HUES6 (cell line): ENCODE measurements at regions not wholly inside any gene's neighbourhood (a gene's known extent, or its start where the extent isn't known, plus 50 kb on each side); places are given as distances from the start of the nearest gene placed in this dataset.
"Not testable (repeated sequence)": the region's sequence is repeated elsewhere in the genome, so short reads cannot be mapped to it uniquely, and the experiment has no call there.

Source experiments
- H3K27ac ChIP-seq: 2 replicates; pipeline ENCODE4 v1.7.0; 2013; ENCODE audit warnings: low read depth, mild to moderate bottlenecking, low read length, inconsistent platforms
- H3K27me3 ChIP-seq: 2 replicates; pipeline ENCODE4 v1.6.1; 2013; ENCODE audit warnings: low read length; ENCODE audit not compliant: control insufficient read depth, insufficient read depth
- H3K36me3 ChIP-seq: 2 replicates; pipeline ENCODE4 v1.6.1; 2013; ENCODE audit warnings: low read length; ENCODE audit not compliant: control insufficient read depth, insufficient read depth
- H3K4me1 ChIP-seq: 2 replicates; pipeline ENCODE4 v1.6.1; 2013; ENCODE audit warnings: low read length; ENCODE audit not compliant: control insufficient read depth, insufficient read depth
- H3K4me3 ChIP-seq: 2 replicates; pipeline ENCODE4 v1.5.1; 2013; ENCODE audit warnings: low read depth, low read length
- H3K9ac ChIP-seq: one replicate; pipeline ENCODE4 v1.6.1; 2013; ENCODE audit warnings: mild to moderate bottlenecking, low read length
- H3K9me3 ChIP-seq: 2 replicates; pipeline ENCODE4 v1.6.1; 2013; ENCODE audit warnings: low read depth, low read length; ENCODE audit not compliant: control insufficient read depth, insufficient read depth

GRCh38 chr10:100622946-100623345, 87.2 kb downstream of the HIF1AN start:
- Histone ChIP-seq H3K4me3 (no peak overlapping the region), H3K9ac (no peak overlapping the region), H3K36me3 (no peaks in the 10 kb centered on the region), H3K27me3 (peaks cover 47% of the 10 kb centered on the region), H3K27ac (no peak overlapping the region), H3K9me3 (no peaks in the 10 kb centered on the region), H3K4me1 (peaks cover 22% of the 10 kb centered on the region)

- H3K9me3 ChIP-seq = no peaks in the 10 kb centered on the region
- H3K4me1 ChIP-seq = peaks cover 22% of the 10 kb centered on the region
- no peak overlapping the region for H3K4me3 ChIP-seq
- H3K27ac ChIP-seq = no peak overlapping the region
- peaks cover 46% of the 10 kb centered on the region for H3K27me3 ChIP-seq
- no peaks in the 10 kb centered on the region for H3K36me3 ChIP-seq
- no peak overlapping the region for H3K9ac ChIP-seq
Measured at GRCh38 chr10:100623521-100624230, 87.9 kb downstream of the HIF1AN start.

GRCh38 chr10:100624298-100624697, 88.6 kb downstream of the HIF1AN start:
- H3K9me3 ChIP-seq = no peaks in the 10 kb centered on the region
- H3K36me3 ChIP-seq = no peaks in the 10 kb centered on the region
- H3K27ac ChIP-seq = no peak overlapping the region
- H3K27me3 ChIP-seq = peaks cover 41% of the 10 kb centered on the region
- peaks cover 22% of the 10 kb centered on the region for H3K4me1 ChIP-seq
- no peak overlapping the region for H3K9ac ChIP-seq
- H3K4me3 ChIP-seq = no peak overlapping the region

GRCh38 chr10:100625816-100626215, 90.1 kb downstream of the HIF1AN start:
- Histone ChIP-seq H3K27me3 (peaks cover 28% of the 10 kb centered on the region), H3K9ac (no peak overlapping the region), H3K36me3 (no peaks in the 10 kb centered on the region), H3K4me1 (peaks cover 22% of the 10 kb centered on the region), H3K4me3 (peak overlapping the region; percentile 39), H3K27ac (no peak overlapping the region), H3K9me3 (no peaks in the 10 kb centered on the region)

- Histone ChIP-seq H3K9me3 (no peaks in the 10 kb centered on the region), H3K36me3 (no peaks in the 10 kb centered on the region), H3K4me3 (no peak overlapping the region), H3K9ac (no peak overlapping the region), H3K4me1 (peaks cover 22% of the 10 kb centered on the region), H3K27ac (no peak overlapping the region), H3K27me3 (peaks cover 16% of the 10 kb centered on the region)
Measured at GRCh38 chr10:100628061-100628460, 92.3 kb downstream of the HIF1AN start.

GRCh38 chr10:100631192-100631591, 95.4 kb downstream of the HIF1AN start:
- Histone ChIP-seq H3K36me3 (no peaks in the 10 kb centered on the region), H3K27ac (no peak overlapping the region), H3K9ac (no peak overlapping the region), H3K27me3 (no peaks in the 10 kb centered on the region), H3K4me3 (no peak overlapping the region), H3K9me3 (no peaks in the 10 kb centered on the region), H3K4me1 (peaks cover 3% of the 10 kb centered on the region)

GRCh38 chr10:100632027-100632426, 96.3 kb downstream of the HIF1AN start:
- no peaks in the 10 kb centered on the region for H3K9me3 ChIP-seq
- no peaks in the 10 kb centered on the region for H3K36me3 ChIP-seq
- no peak overlapping the region for H3K9ac ChIP-seq
- no peaks in the 10 kb centered on the region for H3K27me3 ChIP-seq
- H3K4me1 ChIP-seq = no peaks in the 10 kb centered on the region
- H3K4me3 ChIP-seq = no peak overlapping the region
- H3K27ac ChIP-seq = no peak overlapping the region

- no peak overlapping the region for H3K9ac ChIP-seq
- H3K4me1 ChIP-seq = peaks cover 14% of the 10 kb centered on the region
- no peaks in the 10 kb centered on the region for H3K27me3 ChIP-seq
- H3K4me3 ChIP-seq = no peak overlapping the region
- no peak overlapping the region for H3K27ac ChIP-seq
- no peaks in the 10 kb centered on the region for H3K36me3 ChIP-seq
- H3K9me3 ChIP-seq = no peaks in the 10 kb centered on the region
Measured at GRCh38 chr10:100634034-100634433, 98.3 kb downstream of the HIF1AN start.

- peaks cover 9% of the 10 kb centered on the region for H3K27me3 ChIP-seq
- peaks cover 23% of the 10 kb centered on the region for H3K4me1 ChIP-seq
- H3K9me3 ChIP-seq = no peaks in the 10 kb centered on the region
- no peak overlapping the region for H3K9ac ChIP-seq
- H3K36me3 ChIP-seq = no peaks in the 10 kb centered on the region
- no peak overlapping the region for H3K4me3 ChIP-seq
- no peak overlapping the region for H3K27ac ChIP-seq
Measured at GRCh38 chr10:100636848-100637553, 101.3 kb downstream of the HIF1AN start.

GRCh38 chr10:100637785-100638184, 102.0 kb downstream of the HIF1AN start:
- Histone ChIP-seq H3K27me3 (peaks cover 9% of the 10 kb centered on the region), H3K4me3 (peak overlapping the region; percentile 2; the same call in 1 of the 2 replicates), H3K36me3 (no peaks in the 10 kb centered on the region), H3K9me3 (no peaks in the 10 kb centered on the region), H3K4me1 (peaks cover 30% of the 10 kb centered on the region), H3K27ac (no peak overlapping the region), H3K9ac (no peak overlapping the region)

GRCh38 chr10:100638969-100639368, 103.2 kb downstream of the HIF1AN start:
- not testable (repeated sequence) for H3K27me3 ChIP-seq, H3K36me3 ChIP-seq

More at GRCh38 chr10:100638969-100639368, 103.2 kb downstream of the HIF1AN start:
- not testable (repeated sequence) for H3K27ac ChIP-seq, H3K9me3 ChIP-seq, H3K4me3 ChIP-seq, H3K9ac ChIP-seq
- H3K4me1 ChIP-seq = peaks cover 32% of the 10 kb centered on the region
